HG03103 (cell line): ENCODE measurements at regions not wholly inside any gene's neighbourhood (a gene's known extent, or its start where the extent isn't known, plus 50 kb on each side); places are given as distances from the start of the nearest gene placed in this dataset.

Experiments used
- ATAC-seq: cut with Tn5 transposase; IDR thresholded peaks from one replicate; pipeline ENCODE4 v1.9.1; 2021; ENCODE audit warnings: low read depth; ENCODE audit not compliant: unreplicated experiment

GRCh38 chr7:47049234-47049774 is 532.6 kb downstream of the TNS3 start:
- ATAC-seq = no peak

GRCh38 chr7:47047384-47047783 is 534.5 kb downstream of the TNS3 start:
- no peak for ATAC-seq

GRCh38 chr7:47046949-47047348 is 535.0 kb downstream of the TNS3 start:
- ATAC-seq = no peak

GRCh38 chr7:47045207-47046051 is 536.5 kb downstream of the TNS3 start:
- ATAC-seq = no peak

GRCh38 chr7:47044625-47045024 is 537.3 kb downstream of the TNS3 start:
- ATAC-seq = no peak

- ATAC-seq = no peak
Measured at GRCh38 chr7:47043304-47043703, 538.6 kb downstream of the TNS3 start.

GRCh38 chr7:47042669-47043068 is 539.2 kb downstream of the TNS3 start:
- no peak for ATAC-seq

- ATAC-seq = no peak
Measured at GRCh38 chr7:47040795-47041347, 541.0 kb downstream of the TNS3 start.

GRCh38 chr7:47039904-47040303 is 542.0 kb downstream of the TNS3 start:
- no peak for ATAC-seq

- no peak for ATAC-seq
Measured at GRCh38 chr7:47039089-47039648, 542.7 kb downstream of the TNS3 start.

- ATAC-seq = no peak
Measured at GRCh38 chr7:47038621-47039020, 543.3 kb downstream of the TNS3 start.

- ATAC-seq = no peak
Measured at GRCh38 chr7:47037607-47038006, 544.3 kb downstream of the TNS3 start.

GRCh38 chr7:47036909-47037308 is 545.0 kb downstream of the TNS3 start:
- ATAC-seq = no peak

- ATAC-seq = no peak
Measured at GRCh38 chr7:47035522-47035921, 546.4 kb downstream of the TNS3 start.

GRCh38 chr7:47034180-47034579 is 547.7 kb downstream of the TNS3 start:
- ATAC-seq = no peak

GRCh38 chr7:47032536-47032908 is 549.4 kb downstream of the TNS3 start:
- ATAC-seq = no peak

- no peak for ATAC-seq
Measured at GRCh38 chr7:47031786-47032535, 550.0 kb downstream of the TNS3 start.

- no peak for ATAC-seq
Measured at GRCh38 chr7:47028284-47028683, 553.6 kb downstream of the TNS3 start.

- no peak for ATAC-seq
Measured at GRCh38 chr7:47027695-47028240, 554.1 kb downstream of the TNS3 start.

- ATAC-seq = no peak
Measured at GRCh38 chr7:47026780-47027361, 555.0 kb downstream of the TNS3 start.
